Fibroblast of upper back skin (primary cell): ENCODE measurements at regions not wholly inside any gene's neighbourhood (a gene's known extent, or its start where the extent isn't known, plus 50 kb on each side); places are given as distances from the start of the nearest gene placed in this dataset.
"Not testable (repeated sequence)": the region's sequence is repeated elsewhere in the genome, so short reads cannot be mapped to it uniquely, and the experiment has no call there.

ENCODE experiments used
- DNase-seq: peaks from one replicate; pipeline ENCODE4 v3.0.0-alpha.2; 2013

GRCh38 chr7:54904130-54904529 lies 114.7 kb upstream of the EGFR start:
- peak; percentile 98 for DNase-seq

GRCh38 chr7:54904986-54905385 lies 113.8 kb upstream of the EGFR start:
- DNase-seq, result no peak

GRCh38 chr7:54906963-54907362 lies 111.9 kb upstream of the EGFR start:
- DNase-seq, result no peak

GRCh38 chr7:54907981-54908380 lies 110.8 kb upstream of the EGFR start:
- DNase-seq, result no peak

- DNase-seq, result no peak
Measured at GRCh38 chr7:54908760-54909438, 109.9 kb upstream of the EGFR start.

- DNase-seq, result no peak
Measured at GRCh38 chr7:54915870-54916598, 102.8 kb upstream of the EGFR start.

- no peak for DNase-seq
Measured at GRCh38 chr7:54917613-54918391, 101.0 kb upstream of the EGFR start.

GRCh38 chr7:54921116-54921515 lies 97.7 kb upstream of the EGFR start:
- peak; percentile 7 for DNase-seq

GRCh38 chr7:54931532-54931931 lies 87.3 kb upstream of the EGFR start:
- DNase-seq, result no peak

GRCh38 chr7:54932818-54933543 lies 85.8 kb upstream of the EGFR start:
- peak; percentile 68 for DNase-seq

GRCh38 chr7:54933643-54934042 lies 85.2 kb upstream of the EGFR start:
- DNase-seq, result no peak

- DNase-seq, result no peak
Measured at GRCh38 chr7:54940748-54941147, 78.1 kb upstream of the EGFR start.

- peak; percentile 14 for DNase-seq
Measured at GRCh38 chr7:54944179-54944578, 74.6 kb upstream of the EGFR start.

GRCh38 chr7:54946271-54946670 lies 72.5 kb upstream of the EGFR start:
- no peak for DNase-seq

GRCh38 chr7:54946764-54947163 lies 72.1 kb upstream of the EGFR start:
- DNase-seq, result no peak

- no peak for DNase-seq
Measured at GRCh38 chr7:54947266-54947665, 71.6 kb upstream of the EGFR start.

GRCh38 chr7:54949514-54949913 lies 69.3 kb upstream of the EGFR start:
- DNase-seq, result not testable (repeated sequence)

- DNase-seq, result no peak
Measured at GRCh38 chr7:54955296-54955695, 63.5 kb upstream of the EGFR start.

- no peak for DNase-seq
Measured at GRCh38 chr7:54955696-54956420, 63.0 kb upstream of the EGFR start.

- no peak for DNase-seq
Measured at GRCh38 chr7:54956865-54957264, 62.0 kb upstream of the EGFR start.

- DNase-seq, result peak; percentile 19
Measured at GRCh38 chr7:54960517-54960916, 58.3 kb upstream of the EGFR start.

- no peak for DNase-seq
Measured at GRCh38 chr7:54961391-54961790, 57.4 kb upstream of the EGFR start.
